ENCODE measurements at regions not wholly inside any gene's neighbourhood (a gene's known extent, or its start where the extent isn't known, plus 50 kb on each side); places are given as distances from the start of the nearest gene placed in this dataset.
"Not testable (repeated sequence)": the region's sequence is repeated elsewhere in the genome, so short reads cannot be mapped to it uniquely, and the experiment has no call there.

DNA sequence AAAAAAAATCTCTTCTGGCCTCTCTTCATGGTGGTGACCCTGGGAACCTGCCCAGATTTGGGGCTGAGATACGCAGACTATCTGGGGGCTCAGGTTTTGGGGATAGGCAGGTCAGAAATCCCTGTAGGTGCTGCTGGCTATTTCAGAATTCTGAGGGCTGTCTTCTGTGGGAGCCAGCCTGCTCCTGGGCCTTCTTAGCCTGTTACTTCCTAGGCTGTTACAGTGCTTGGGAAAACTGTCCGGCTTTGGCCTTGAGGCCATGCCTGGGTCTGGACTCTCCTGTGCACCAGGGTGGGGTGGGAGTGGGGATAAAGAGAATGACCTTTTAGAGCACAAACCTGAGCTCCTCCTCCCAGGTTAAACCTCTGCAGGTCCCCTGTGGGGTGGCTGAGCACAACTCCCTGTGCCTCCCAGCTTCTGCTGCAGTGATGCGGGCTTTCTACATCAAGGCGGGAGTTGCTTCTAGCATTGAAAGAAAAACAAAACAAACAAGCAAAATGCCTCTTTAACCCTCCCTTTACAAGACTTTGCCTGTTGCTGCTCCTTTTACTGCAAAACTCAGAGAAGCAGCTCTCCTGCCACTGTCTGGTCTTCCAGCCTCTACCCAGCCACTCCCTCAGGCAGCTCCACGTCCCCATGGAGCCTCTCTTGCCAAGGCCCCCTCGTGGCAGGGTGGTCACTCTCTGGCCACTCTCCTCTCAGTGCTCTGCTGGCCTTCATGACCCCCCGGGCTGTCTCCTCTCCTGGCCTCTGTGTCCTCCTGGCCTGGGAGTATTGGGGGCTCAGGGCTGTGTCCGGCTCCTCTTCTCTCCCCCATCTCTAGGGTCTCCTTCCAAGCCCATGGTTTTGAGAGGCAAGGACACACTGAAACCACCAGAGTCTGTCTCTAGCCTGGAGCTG lies 293.0 kb upstream of the HS6ST1 start:
- no peak for DNase-seq (ENCODE audit: low read depth)

DNA sequence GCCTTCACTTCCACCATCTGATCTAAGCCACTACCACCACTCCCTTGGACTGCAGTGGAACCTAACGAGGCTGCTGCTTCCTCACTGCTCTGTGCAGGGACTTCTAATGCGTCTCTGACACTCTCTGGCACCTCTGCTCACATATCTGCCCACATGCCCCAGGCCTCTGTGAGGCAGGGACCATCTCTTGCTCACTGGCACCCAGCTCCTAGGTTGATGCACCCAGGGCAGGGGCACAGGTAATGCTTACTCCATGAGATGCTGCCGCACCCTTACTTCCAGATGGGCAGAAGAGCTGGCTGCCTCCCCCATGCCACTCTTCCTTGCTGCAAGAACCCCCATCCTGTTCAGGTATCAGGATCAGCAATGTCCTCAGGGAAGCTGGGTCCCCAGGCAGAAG lies 294.0 kb upstream of the HS6ST1 start:
- DNase-seq (ENCODE audit: low read depth): no peak

DNA sequence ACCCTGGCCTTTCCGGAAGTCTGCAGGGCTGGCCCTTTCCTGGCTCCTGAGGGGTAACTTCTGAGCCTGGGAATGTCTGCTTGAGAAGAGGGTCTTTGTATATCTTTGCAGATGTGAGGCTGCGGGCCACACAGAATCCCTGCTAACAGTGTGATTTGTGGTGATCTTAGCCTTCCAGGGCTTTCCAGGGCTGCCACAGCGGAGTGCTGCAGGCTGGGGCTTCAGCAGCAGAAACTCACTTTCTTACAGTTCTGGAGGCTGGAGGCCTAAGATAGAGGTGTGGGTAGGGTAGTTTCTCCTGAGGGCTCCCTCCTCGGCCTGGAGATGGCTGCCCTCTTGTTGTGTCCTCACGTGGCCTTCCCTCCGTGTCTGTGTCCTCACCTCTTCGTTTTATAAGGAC lies 294.7 kb upstream of the HS6ST1 start:
- no peak for DNase-seq (ENCODE audit: low read depth)

DNA sequence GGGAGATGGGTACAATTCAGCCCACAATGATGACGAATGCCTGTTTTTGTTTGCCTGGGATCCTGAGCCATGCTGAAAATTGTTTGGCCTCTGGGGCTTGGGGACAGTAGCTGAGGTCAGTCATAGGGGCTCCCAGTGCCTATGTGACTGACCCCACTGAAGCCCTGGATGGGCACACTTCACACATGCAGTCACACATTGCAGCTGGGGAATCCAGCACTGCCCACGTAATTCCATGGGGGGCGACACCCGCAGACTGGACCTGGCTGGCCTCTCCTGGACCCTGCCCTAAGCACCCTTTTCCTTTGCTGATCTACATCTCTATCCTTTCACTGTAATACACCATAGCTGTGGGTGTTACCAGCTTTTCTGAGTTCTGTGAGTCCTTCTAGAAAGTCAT lies 295.2 kb upstream of the HS6ST1 start:
- DNase-seq (ENCODE audit: low read depth): no peak

DNA sequence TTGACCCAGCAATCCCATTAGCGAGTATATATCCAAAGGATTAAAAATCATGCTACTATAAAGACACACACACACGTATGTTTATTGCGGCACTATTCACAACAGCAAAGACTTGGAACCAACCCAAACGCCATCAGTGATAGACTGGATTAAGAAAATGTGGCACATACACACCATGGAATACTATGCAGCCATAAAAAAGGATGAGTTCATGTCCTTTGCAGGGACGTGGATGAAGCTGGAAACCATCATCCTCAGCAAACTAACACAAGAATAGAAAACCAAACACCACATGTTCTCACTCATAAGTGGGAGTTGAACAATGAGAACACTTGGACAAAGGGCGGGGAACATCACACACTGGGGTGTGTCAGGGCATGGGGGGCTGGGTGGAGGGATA lies 296.2 kb upstream of the HS6ST1 start:
- DNase-seq (ENCODE audit: low read depth): not testable (repeated sequence)

DNA sequence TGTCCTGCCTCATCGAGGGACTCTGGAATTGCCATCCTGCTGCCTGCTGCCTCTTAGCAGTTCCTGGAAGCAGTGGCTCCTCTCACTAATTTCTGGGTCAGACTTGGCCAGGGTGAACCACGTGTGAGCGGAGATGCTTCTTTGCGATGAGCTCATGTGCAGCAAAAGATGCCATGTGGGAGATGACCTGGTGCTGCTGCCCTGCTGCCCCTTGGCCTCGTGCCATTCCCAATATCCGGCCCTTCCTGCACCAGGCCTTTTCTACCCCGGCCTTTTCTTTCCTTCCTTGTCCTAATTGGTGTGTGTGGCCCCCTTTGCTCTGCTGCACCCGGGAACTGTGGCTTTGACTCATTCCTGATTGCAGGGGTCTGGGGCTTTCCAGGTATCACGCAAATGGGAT lies 296.9 kb upstream of the HS6ST1 start:
- no peak for DNase-seq (ENCODE audit: low read depth)

DNA sequence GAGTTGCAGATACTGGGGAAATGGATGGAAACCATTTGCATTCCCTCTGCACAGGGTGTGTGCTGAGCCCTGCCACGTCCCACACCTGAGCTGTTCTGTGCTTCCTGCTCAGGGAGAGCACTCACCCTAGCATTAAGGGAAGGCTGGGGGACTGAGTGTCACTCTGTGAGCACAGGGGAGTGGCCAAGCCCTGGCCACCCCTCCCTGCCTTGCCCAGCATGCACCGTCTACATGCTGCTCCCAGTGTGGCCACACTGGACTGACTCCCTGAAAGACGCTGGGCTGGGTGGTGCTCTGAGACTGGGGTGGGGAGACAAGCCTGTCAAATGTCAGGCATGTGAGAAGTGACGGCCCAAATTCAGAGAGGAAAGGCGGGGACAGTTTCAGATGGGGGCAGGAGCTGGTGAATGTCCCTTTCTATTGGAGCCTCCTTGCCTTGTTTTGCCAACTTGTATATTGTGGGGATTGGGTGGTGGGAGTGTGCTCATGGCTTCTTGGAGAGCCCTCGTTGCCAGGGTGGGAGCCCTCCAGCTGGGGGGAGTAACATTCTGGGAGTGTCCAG lies 298.4 kb upstream of the HS6ST1 start:
- DNase-seq (ENCODE audit: low read depth): no peak

DNA sequence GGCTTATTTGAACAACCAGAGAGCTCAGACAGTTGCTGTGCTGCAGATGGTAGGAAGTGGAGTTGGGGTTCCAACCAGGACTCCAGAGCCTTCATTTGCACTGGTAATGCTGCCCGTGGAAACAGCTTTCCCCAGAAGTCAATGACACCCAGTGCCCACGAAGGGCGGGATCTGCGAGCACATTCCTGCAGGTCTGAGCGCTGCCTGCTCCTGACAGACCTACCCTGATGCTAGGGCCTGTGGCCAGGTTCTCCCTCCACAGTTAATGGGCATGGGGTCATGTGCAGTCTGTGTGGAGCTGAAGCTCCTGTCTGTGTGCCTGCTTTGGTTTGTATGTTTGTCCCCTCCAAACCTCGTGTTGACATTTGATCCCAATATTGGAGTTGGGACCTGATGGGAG lies 299.0 kb upstream of the HS6ST1 start:
- DNase-seq (ENCODE audit: low read depth): no peak

DNA sequence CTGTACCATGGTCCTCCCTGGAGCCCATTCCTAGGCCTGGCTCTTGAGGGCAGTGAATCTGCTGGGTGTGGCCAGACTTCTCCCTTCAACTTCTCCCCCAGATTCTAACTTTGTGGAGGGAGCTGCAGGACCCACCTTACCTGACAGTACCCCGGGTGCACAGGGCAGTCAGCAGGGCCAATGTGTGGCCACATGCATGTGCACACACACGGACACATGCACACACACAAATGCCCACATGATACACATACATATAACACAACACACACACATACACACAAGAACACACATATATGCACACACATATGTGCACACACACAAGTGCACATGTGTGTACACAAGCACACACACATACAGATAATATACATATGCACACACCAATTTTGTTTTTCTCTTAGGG lies 300.0 kb upstream of the HS6ST1 start:
- no peak for DNase-seq (ENCODE audit: low read depth)

DNA sequence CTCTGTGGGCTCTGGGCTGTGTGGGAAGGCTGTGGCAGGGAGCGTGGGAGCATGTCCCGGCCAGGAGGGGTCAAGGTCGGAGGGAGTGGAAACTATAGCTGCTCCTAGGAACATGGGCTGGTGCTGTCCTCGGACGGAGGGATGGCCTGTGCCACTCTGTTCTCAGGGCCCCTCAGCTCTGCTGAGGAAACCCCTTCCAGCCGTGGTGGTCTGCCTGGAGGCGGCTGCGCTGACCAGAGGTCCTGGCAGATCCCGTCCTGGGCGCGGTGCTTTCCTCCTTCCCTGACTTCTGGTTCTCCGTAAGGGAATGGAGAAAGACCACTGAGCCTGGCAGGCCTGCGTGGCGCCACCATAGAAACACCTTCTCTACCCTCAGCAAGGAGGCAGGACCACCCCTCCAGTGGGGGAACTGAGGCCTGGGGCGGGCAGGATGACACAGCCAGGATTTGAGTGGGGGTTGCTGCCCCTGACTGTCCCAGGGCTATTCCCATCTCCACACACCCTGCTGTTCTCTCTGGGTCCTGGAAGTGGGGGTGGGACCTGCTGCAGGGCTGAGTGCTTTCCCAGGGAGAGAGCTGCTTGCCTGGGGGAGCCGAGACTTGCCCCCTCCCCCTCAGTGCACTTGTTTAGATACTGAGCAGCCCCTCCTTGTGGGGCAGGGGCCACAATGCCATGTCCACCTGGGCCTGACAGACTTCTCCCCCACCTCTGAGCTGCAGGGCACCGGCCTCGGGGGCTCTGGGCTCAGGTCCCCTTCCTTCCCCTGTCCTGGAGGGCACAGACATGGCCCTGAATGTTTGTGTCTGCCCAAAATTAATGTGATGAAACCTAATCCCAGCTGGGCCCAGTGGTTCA lies 301.0 kb upstream of the HS6ST1 start:
- no peak for DNase-seq (ENCODE audit: low read depth)

DNA sequence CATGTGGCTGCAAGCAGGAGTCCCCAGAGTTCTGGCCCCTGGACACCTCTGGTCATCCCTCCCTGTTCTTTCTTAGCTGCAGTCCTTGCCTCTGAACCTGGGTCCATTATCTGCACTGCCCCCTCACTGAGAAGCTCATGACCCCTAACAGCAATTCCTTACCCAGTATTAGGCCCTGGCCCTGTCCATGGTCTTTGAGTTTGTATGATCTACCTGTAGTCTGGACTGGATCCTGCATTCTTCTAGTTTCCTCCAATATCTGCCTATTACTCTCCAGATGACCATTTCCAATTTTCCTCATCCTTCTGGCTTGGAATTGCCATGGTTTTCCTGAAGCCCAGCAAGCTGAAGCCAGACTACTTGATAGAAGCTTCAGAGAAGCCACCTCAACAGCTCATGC lies 302.4 kb upstream of the HS6ST1 start:
- no peak for DNase-seq (ENCODE audit: low read depth)

DNA sequence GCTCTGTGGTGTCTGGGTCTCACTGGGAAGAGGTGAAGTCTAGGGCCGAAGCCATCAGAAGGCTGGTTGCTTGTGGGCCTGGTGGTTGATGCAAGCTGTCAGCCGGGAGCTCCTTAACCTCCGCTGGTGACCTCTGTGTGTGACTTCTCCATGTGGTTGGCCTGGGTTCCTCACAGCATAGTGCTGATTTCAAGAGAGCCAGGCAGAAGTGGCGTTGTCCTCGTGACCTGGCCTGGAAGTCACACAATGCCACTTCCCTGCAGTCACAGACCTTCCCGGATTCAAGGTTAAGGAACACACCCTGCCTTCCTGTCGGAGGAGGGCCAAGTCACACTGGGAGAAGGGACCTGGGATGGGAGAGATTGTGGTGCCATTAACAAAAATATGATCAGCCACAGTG lies 303.7 kb upstream of the HS6ST1 start:
- no peak for DNase-seq (ENCODE audit: low read depth)

DNA sequence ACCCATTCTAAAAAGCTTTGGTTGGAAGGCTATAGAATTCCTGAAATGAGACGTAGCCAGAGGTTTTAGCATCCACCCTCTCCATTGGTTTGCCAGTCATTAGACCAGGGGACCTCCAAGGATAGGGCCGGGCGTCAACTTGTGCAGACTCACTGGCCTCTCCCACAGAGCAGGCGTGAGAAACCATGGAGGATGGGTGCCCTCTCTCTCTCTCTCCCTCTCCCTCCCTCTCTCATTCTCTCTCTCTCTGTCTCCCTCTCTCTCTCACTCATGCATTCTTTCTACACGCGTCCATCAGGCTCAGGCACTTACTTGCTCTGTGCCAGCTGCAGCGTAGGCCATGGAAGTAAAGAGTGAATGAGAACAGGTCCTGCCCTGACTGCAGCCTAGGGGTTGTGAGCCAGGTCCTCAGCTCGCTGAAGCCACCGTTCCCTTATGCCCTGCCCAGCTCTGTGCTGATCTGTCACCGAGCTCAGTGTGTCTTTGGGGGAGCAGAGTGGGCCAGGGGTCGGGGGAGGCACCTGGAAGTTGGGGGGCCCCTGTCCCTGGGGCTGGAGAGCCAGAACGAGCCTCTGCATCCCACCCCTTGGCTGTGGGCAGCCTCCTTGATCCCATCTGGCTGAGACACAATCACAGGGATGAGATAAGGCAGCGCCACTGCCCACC lies 304.4 kb upstream of the HS6ST1 start:
- no peak for DNase-seq (ENCODE audit: low read depth)

DNA sequence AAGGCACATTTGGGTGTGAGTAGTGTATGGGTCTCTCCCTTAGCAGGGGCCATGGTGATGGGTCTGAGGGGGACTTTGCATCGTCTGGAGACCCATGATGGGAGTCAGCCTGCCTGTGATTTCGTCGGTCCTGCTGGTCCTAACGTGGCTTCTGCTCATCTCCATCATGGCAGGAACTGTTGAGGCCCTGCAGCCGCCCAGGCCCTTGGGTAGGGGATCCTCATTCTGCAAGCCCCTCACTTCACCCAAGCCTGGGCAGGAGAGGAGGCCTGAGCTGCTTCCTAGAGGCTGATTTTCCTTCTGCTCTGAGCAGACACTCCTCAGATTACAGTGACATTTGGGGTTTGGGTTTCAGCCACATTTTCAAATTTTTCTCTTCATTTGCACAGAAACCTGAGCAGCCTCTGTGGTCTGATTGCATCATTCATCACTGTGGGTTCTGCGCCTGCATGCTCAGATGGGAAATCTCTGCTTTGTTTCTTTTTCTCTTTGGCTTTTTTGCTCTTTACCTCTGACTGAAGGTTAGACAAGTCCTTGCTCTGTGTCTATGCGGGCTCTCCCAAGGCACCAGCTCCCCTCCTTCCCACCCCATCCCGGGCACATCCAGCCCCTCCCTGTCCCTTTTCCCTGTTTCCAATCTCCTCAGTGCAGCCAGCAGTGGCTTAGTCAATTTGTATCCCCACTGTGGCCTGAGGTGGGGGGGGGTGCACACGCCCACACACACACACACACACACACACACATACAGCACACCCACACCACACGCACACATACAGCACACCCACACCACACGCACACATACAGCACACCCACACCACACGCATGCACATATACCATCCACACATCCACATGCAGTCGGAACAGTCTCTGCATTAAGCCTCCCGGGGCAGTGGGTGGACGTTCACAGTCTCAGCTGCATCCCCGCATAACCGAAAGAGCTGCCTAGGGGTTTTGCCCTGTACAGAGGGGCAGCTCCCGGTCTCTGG lies 305.4 kb upstream of the HS6ST1 start:
- peak; percentile 2 for DNase-seq (ENCODE audit: low read depth)

DNA sequence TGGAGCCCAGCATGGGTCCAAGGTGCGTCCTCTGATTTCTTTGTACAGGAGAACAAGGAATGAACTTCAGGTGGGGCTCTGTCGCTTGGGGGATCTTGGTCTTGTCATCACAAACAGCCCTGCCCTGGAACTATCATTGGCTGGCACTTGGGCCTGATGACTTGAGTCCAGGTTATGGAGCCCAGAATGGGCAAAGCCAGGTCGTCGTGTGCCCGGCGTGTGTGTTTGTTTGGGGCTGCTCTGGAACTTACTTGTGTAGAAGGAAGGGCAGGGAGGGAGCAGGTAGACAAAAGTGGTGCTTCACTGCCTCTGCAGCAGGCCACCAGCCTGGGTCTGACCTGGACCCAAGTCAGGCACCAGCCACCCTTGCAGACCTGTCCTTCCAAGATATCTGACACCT lies 306.3 kb upstream of the HS6ST1 start:
- no peak for DNase-seq (ENCODE audit: low read depth)

DNA sequence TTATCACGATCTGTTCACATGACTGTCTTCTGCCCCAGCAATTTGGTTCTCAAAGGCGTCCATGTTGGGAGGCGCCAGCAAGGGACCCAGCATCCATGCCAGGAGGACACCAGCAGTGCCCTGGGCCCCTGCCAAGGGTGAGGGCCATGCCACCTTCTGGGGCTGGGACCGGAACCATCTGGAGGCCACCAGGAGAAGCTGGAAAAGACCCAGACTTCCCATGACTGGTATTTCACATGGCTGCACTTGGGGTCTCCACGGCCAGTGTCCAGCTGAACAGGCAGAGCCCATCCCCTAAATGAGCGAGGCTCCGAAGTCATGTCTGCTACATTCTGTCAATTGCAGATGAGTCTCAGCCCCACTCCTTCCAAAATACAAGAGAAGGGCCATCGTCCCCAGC lies 306.8 kb upstream of the HS6ST1 start:
- DNase-seq (ENCODE audit: low read depth): no peak

DNA sequence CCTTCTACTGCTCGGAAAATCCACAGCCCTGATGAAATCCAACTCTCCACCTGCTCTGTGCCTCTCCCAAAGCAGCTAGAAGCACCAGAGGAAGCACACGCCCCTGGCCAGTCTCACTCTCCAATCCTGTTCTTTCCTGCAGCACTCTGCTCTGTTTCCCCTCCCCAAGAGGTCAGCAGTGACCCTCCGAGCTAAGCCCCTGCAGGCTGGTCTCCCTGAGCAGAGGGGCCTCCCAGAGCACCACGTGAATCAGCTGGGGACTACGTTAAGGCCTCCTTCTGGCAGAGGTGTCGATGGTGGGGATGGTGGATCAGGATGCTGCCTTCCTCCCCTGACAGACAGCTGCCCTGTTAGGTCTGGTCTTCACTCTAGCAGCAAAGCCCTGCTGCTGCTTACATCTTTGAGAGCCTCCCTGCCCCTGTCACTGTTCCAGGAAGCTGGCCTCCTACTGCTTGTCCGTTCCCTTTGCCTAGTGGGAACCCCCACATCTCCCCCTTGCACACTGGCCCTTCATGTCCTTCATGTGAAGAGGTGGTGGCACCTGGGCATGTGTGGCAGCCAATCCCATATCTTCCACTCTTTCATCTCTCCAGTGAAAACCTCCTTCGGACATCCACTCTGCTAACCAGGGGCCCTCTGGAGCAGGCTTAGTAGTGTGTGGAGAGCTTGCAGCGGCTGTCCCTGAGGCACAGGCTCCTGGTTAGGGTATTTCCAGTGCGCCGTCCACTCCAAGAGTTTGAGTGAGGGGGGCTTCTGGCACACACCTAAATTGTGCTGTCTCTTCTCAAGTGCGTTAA lies 307.5 kb upstream of the HS6ST1 start:
- DNase-seq (ENCODE audit: low read depth): no peak

DNA sequence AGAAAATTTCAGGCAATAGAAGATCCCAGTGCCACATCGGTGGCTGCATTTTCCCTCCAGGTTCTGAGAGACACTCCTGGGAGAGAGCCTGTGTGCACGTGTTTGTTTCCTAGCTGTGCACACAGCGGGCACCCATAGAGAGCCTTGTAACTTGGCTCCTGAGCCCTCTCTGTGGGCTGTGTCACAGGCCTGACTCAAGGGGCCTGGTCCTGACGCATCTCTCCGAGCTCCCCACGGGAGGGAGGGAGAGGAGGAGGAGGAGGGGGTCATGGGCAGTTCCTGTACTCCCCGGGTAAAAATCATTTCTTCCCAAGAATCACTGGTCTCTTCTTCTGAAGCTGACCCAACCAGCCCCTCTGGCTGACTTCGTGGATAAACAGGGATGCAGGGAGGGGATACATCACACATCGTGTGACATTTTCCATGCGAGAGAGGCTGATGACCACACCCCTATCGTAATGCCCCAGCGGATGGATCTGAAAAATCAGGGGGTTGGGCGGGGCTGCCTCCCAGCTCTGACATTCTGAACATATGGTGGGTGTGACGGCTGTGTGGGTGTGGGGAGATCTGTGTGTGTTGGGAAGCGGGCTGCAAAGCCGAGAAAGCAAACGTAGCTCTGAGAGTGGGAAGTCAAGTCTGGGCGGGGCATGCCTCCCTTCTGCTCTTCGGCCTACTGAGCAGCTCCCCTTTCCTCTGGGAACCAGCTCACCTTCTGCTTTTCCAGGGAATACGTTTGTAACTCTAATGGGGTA lies 308.3 kb upstream of the HS6ST1 start:
- DNase-seq (ENCODE audit: low read depth): no peak

DNA sequence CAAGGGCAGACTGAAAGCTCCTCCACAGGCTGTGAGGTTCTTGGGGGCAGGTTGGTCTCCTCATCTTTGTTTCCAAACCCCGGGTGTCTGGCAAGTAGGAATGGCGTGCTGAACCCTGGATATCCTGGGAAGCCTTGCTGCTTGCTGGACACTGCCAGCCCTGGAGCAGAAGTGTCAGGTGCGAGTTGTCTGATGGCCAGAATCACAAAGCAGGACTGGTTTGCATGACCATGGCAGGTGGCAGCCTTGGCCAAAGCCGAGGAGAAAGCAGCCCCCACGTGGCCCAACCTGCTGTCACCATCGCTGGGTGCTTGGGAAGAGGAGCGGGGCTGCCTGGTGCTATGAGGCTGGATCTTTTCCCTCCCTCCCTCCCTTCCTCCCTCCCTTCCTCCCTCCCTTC lies 309.5 kb upstream of the HS6ST1 start:
- no peak for DNase-seq (ENCODE audit: low read depth)
